CD4-positive, alpha-beta T cell (primary cell): ENCODE measurements at regions not wholly inside any gene's neighbourhood (a gene's known extent, or its start where the extent isn't known, plus 50 kb on each side); places are given as distances from the start of the nearest gene placed in this dataset.

Experiments used
- ATAC-seq: fragments of 200-7000 bp; cut with Tn5 transposase; one replicate; pipeline ENCODE4 v1.10.0; 2022; ENCODE audit warnings: mild to moderate bottlenecking; ENCODE audit not compliant: poor library complexity
- CTCF ChIA-PET: fragments of 350-600 bp; sonication (Branson Sonifier 250); formaldehyde crosslinking; loops from one replicate; lab custom pipeline; 2021; ENCODE audit warnings: antibody characterized with exemption, inconsistent platforms; lab: Charles Lee
- POLR2A ChIA-PET: fragments of 350-600 bp; sonication (Branson Sonifier 250); formaldehyde crosslinking; loops from one replicate; lab custom pipeline; 2021; ENCODE audit warnings: antibody characterized with exemption, inconsistent platforms; lab: Charles Lee
- DNase-seq, 14 experiments: peaks; one replicate each; pipeline ENCODE4 v3.0.0-alpha.2; 2013 to 2020; ENCODE audit warnings: mixed read lengths in 2 of 14
- H3K27ac ChIP-seq, 2 donors: one replicate each; pipeline versions ENCODE4 v1.5.1 to v1.7.0; 2013; ENCODE audit warnings: low read length in 2 of 2, low read depth in 1 of 2, mild to moderate bottlenecking in 1 of 2
- H3K27me3 ChIP-seq, 2 experiments: 1 replicate in 1 of 2; 2 replicates in 1 of 2; pipeline versions ENCODE4 v1.6.1 to v1.7.0; 2013; ENCODE audit warnings: low read length in 2 of 2, control low read depth in 1 of 2, mild to moderate bottlenecking in 1 of 2, moderate library complexity in 1 of 2; ENCODE audit not compliant: insufficient read depth in 2 of 2, control insufficient read depth in 1 of 2
- H3K36me3 ChIP-seq: one replicate; pipeline ENCODE4 v1.6.1; 2013; ENCODE audit warnings: low read length, control low read depth; ENCODE audit not compliant: insufficient read depth
- H3K4me1 ChIP-seq: one replicate; pipeline ENCODE4 v1.6.1; 2013; ENCODE audit warnings: low read length, control low read depth; ENCODE audit not compliant: insufficient read depth
- H3K4me3 ChIP-seq: one replicate; pipeline ENCODE4 v1.5.1; 2013; ENCODE audit warnings: mild to moderate bottlenecking, low read length, moderate library complexity
- H3K9me3 ChIP-seq, 2 experiments: 1 replicate in 1 of 2; 2 replicates in 1 of 2; pipeline versions ENCODE4 v1.6.1 to v1.7.0; 2013; ENCODE audit warnings: low read length in 2 of 2, mild to moderate bottlenecking in 2 of 2, control low read depth in 1 of 2, moderate library complexity in 1 of 2; ENCODE audit not compliant: control insufficient read depth in 1 of 2, insufficient read depth in 1 of 2
- H3K27ac Mint-ChIP-seq: one replicate; pipeline ENCODE4 v1.8.0; 2020; ENCODE audit warnings: mixed read lengths
- H3K27me3 Mint-ChIP-seq: one replicate; pipeline ENCODE4 v1.8.0; 2021; ENCODE audit warnings: mixed read lengths
- H3K36me3 Mint-ChIP-seq: one replicate; pipeline ENCODE4 v1.8.0; 2021; ENCODE audit warnings: low read depth, mixed read lengths
- H3K4me1 Mint-ChIP-seq: one replicate; pipeline ENCODE4 v1.8.0; 2021; ENCODE audit warnings: low read depth, mixed read lengths
- H3K4me3 Mint-ChIP-seq: one replicate; pipeline ENCODE4 v1.8.0; 2020; ENCODE audit warnings: mild to moderate bottlenecking, mixed read lengths
- H3K9me3 Mint-ChIP-seq: one replicate; pipeline ENCODE4 v1.8.0; 2020; ENCODE audit warnings: mixed read lengths
- intact Hi-C, 2 experiments: fragments of 100-400 bp; cut with DNase I in 1 of 2; cut with micrococcal nuclease in 1 of 2; formaldehyde crosslinking; loops; one replicate each; pipeline versions ENCODE4 v1.15.1 to v1.9.0; 2023 to 2025; cut with DNase I, micrococcal nuclease
- TF ChIP-seq, protein P1 (sequence below): fragments of 200-600 bp; IDR thresholded peaks from one replicate; pipeline ENCODE4 v1.8.0; 2022; ENCODE audit warnings: antibody characterized with exemption, mild to moderate bottlenecking

- no peak for ATAC-seq
- H3K36me3 ChIP-seq: no peaks in the 10 kb centered on the region
- H3K27me3 ChIP-seq: no peaks in the 10 kb centered on the region
- TF ChIP-seq, protein P1, sequence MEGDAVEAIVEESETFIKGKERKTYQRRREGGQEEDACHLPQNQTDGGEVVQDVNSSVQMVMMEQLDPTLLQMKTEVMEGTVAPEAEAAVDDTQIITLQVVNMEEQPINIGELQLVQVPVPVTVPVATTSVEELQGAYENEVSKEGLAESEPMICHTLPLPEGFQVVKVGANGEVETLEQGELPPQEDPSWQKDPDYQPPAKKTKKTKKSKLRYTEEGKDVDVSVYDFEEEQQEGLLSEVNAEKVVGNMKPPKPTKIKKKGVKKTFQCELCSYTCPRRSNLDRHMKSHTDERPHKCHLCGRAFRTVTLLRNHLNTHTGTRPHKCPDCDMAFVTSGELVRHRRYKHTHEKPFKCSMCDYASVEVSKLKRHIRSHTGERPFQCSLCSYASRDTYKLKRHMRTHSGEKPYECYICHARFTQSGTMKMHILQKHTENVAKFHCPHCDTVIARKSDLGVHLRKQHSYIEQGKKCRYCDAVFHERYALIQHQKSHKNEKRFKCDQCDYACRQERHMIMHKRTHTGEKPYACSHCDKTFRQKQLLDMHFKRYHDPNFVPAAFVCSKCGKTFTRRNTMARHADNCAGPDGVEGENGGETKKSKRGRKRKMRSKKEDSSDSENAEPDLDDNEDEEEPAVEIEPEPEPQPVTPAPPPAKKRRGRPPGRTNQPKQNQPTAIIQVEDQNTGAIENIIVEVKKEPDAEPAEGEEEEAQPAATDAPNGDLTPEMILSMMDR: no peak
- H3K27ac ChIP-seq: no peak overlapping the region
- peaks cover 0 to 3% of the 10 kb centered on the region in 2 experiments for H3K9me3 ChIP-seq
- no peak overlapping the region for H3K27ac Mint-ChIP-seq
- H3K9me3 Mint-ChIP-seq: peaks cover 5% of the 10 kb centered on the region
- H3K4me3 ChIP-seq: no peak overlapping the region
- POLR2A ChIA-PET: no interaction called here
- H3K4me3 Mint-ChIP-seq: no peak overlapping the region
- no peaks in the 10 kb centered on the region for H3K4me1 ChIP-seq
- no peak for DNase-seq
- CTCF ChIA-PET: no interaction called here
- H3K27me3 Mint-ChIP-seq: no peaks in the 10 kb centered on the region
- H3K36me3 Mint-ChIP-seq: no peaks in the 10 kb centered on the region
- H3K4me1 Mint-ChIP-seq: no peaks in the 10 kb centered on the region
- intact Hi-C loops: no loop called here
Measured at GRCh38 chr3:74443102-74443501, 171.4 kb downstream of the CNTN3 start.

GRCh38 chr3:74442683-74443082, 171.8 kb downstream of the CNTN3 start:
- ChIA-PET POLR2A (no interaction called here), CTCF (no interaction called here)
- no peaks in the 10 kb centered on the region for H3K36me3 Mint-ChIP-seq
- Histone ChIP-seq H3K27me3 (no peaks in the 10 kb centered on the region), H3K36me3 (no peaks in the 10 kb centered on the region), H3K4me1 (no peaks in the 10 kb centered on the region), H3K9me3 (peaks cover 0 to 3% of the 10 kb centered on the region in 2 experiments), H3K27ac (no peak overlapping the region), H3K4me3 (no peak overlapping the region)
- H3K4me1 Mint-ChIP-seq: no peaks in the 10 kb centered on the region
- H3K27ac Mint-ChIP-seq: no peak overlapping the region
- TF ChIP-seq, protein P1: no peak
- ATAC-seq (no peak), DNase-seq (no peak)
- intact Hi-C loops: no loop called here
- peaks cover 5% of the 10 kb centered on the region for H3K9me3 Mint-ChIP-seq
- H3K27me3 Mint-ChIP-seq: no peaks in the 10 kb centered on the region
- H3K4me3 Mint-ChIP-seq: no peak overlapping the region

GRCh38 chr3:74442068-74442467, 172.4 kb downstream of the CNTN3 start:
- POLR2A ChIA-PET: no interaction called here
- CTCF ChIA-PET: no interaction called here
- Histone ChIP-seq H3K4me1 (no peaks in the 10 kb centered on the region), H3K36me3 (no peaks in the 10 kb centered on the region), H3K4me3 (no peak overlapping the region), H3K9me3 (peaks cover 2 to 3% of the 10 kb centered on the region in 2 experiments), H3K27ac (no peak overlapping the region), H3K27me3 (no peaks in the 10 kb centered on the region)
- TF ChIP-seq, protein P1: no peak
- peaks cover 2% of the 10 kb centered on the region for H3K9me3 Mint-ChIP-seq
- ATAC-seq (no peak), DNase-seq (no peak)
- H3K27ac Mint-ChIP-seq: no peak overlapping the region
- intact Hi-C loops: no loop called here
- H3K4me3 Mint-ChIP-seq: no peak overlapping the region
- no peaks in the 10 kb centered on the region for H3K36me3 Mint-ChIP-seq
- no peaks in the 10 kb centered on the region for H3K4me1 Mint-ChIP-seq
- no peaks in the 10 kb centered on the region for H3K27me3 Mint-ChIP-seq
